Ovary (tissue), 3 donors: ENCODE measurements at regions not wholly inside any gene's neighbourhood (a gene's known extent, or its start where the extent isn't known, plus 50 kb on each side); places are given as distances from the start of the nearest gene placed in this dataset.

Experiments
- CTCF ChIP-seq, 3 donors: fragments of 450-650 bp in 2 of 3; fragments of 200-600 bp in 1 of 3; IDR thresholded peaks; one replicate each; pipeline versions ENCODE4 v1.5.1 to v1.8.0; 2016 to 2022; ENCODE audit warnings: antibody characterized with exemption in 3 of 3, mild to moderate bottlenecking in 1 of 3
- EP300 ChIP-seq: sonication (generic); formaldehyde crosslinking; IDR thresholded peaks from one replicate; pipeline ENCODE4 v1.6.1; 2017; ENCODE audit warnings: antibody characterized with exemption
- donor health status: DM: no; HTN: no; CAD: no.

GRCh38 chr18:70732916-70733315, 444.1 kb downstream of the SOCS6 start:
- no peak for TF ChIP-seq CTCF (IDR thresholded peaks at IDR 0.05)
- TF ChIP-seq EP300, result no peak
